HepG2 (cell line): ENCODE measurements at regions not wholly inside any gene's neighbourhood (a gene's known extent, or its start where the extent isn't known, plus 50 kb on each side); places are given as distances from the start of the nearest gene placed in this dataset.
A peak's percentile ranks its signal among the peaks of the same experiment; 100 is the strongest.

Experiments
- ATAC-seq: fragments of 200-7000 bp; cut with Tn5 transposase; 3 replicates; pipeline ENCODE4 v1.9.1; 2020; ENCODE audit warnings: mild to moderate bottlenecking, moderate library complexity
- BruUV-seq: library from RNA; stranded (reverse); fragments of 400-500 nt; replicated peaks from 2 replicates; lab custom pipeline; 2021; lab: Mats Ljungman, UMichigan
- CTCF ChIA-PET: fragments of 300-600 bp; formaldehyde crosslinking; extraction: SDS; loops from one replicate; lab custom pipeline; 2021; ENCODE audit warnings: low total read pairs, inconsistent platforms, low intra/inter-chr PET ratio; lab: Yijun Ruan, JAX
- POLR2A ChIA-PET: fragments of 350-600 bp; sonication (Branson Sonifier 250); formaldehyde crosslinking; loops from one replicate; lab custom pipeline; 2020; ENCODE audit warnings: antibody characterized with exemption, inconsistent platforms; lab: Yijun Ruan, JAX
- DNase-seq: peaks from one replicate; pipeline ENCODE4 v3.0.0-alpha.2; 2015; ENCODE audit warnings: low spot score
- FAIRE-seq: peaks from 3 replicates; lab custom pipeline; 2011; peaks lifted over from hg19 to GRCh38; lab: Jason Lieb, UNC
- H2AFZ ChIP-seq: one replicate; pipeline ENCODE4 v1.6.1; 2011; ENCODE audit warnings: low read length, inconsistent platforms
- H3K27ac ChIP-seq: fragments of 300-600 bp; 3 replicates; pipeline ENCODE4 v1.8.0; 2011; ENCODE audit warnings: mixed run types, mild to moderate bottlenecking, mixed read lengths, low read length, inconsistent platforms; ENCODE audit not compliant: insufficient read depth; ENCODE audit errors: extremely low read length
- H3K27me3 ChIP-seq, 2 experiments: fragments of 200-600 bp in 1 of 2; 2 replicates in 1 of 2; 3 replicates in 1 of 2; pipeline versions ENCODE4 v1.6.0 to v1.8.0; 2011; ENCODE audit warnings: low read length in 2 of 2, mild to moderate bottlenecking in 2 of 2, moderate library complexity in 2 of 2, inconsistent platforms in 1 of 2; ENCODE audit not compliant: insufficient read depth in 2 of 2, control insufficient read depth in 1 of 2
- H3K36me3 ChIP-seq, 2 experiments: fragments of 200-600 bp in 1 of 2; replicated peaks in 1 of 2; 2 replicates in 1 of 2; 3 replicates in 1 of 2; pipeline versions ENCODE4 v1.5.1 to v1.8.0; 2011; ENCODE audit warnings: low read length in 2 of 2, inconsistent platforms in 1 of 2; ENCODE audit not compliant: insufficient read depth in 2 of 2, control insufficient read depth in 1 of 2
- H3K4me1 ChIP-seq: 2 replicates; pipeline ENCODE4 v1.5.1; 2012; ENCODE audit warnings: low read length, inconsistent platforms; ENCODE audit not compliant: insufficient read depth
- H3K4me2 ChIP-seq: 2 replicates; pipeline ENCODE4 v1.6.0; 2011; ENCODE audit warnings: low read depth, low read length, inconsistent platforms
- H3K4me3 ChIP-seq, 3 experiments: fragments of 200-600 bp in 1 of 3; sonication (generic), shearing (Covaris generic) in 1 of 3; replicated peaks in 1 of 3; 2 replicates each; pipeline ENCODE4 v1.5.1; 2011 to 2016; ENCODE audit warnings: low read length in 3 of 3, inconsistent platforms in 2 of 3, low read depth in 2 of 3, mild to moderate bottlenecking in 2 of 3, control low read depth in 1 of 3, mixed read lengths in 1 of 3; ENCODE audit not compliant: insufficient read depth in 1 of 3
- H3K79me2 ChIP-seq: one replicate; pipeline ENCODE4 v1.6.1; 2011; ENCODE audit warnings: low read length, inconsistent platforms; ENCODE audit not compliant: insufficient read depth
- H3K9ac ChIP-seq: 2 replicates; pipeline ENCODE4 v1.6.0; 2011; ENCODE audit warnings: mild to moderate bottlenecking, low read depth, low read length, inconsistent platforms; ENCODE audit not compliant: insufficient read depth
- H3K9me3 ChIP-seq: 2 replicates; pipeline ENCODE4 v1.5.1; 2012; ENCODE audit warnings: mild to moderate bottlenecking, low read length
- H4K20me1 ChIP-seq: 2 replicates; pipeline ENCODE4 v1.6.0; 2011; ENCODE audit warnings: inconsistent platforms, mild to moderate bottlenecking, low read length, moderate library complexity; ENCODE audit not compliant: insufficient read depth
- CEBPB ChIP-seq: IDR thresholded peaks from 2 replicates; pipeline ENCODE4 v1.6.1; 2011; ENCODE audit warnings: low read depth, low read length, improper control_type of control experiment, borderline replicate concordance
- ZSCAN9 ChIP-seq: IDR thresholded peaks from 2 replicates; pipeline ENCODE4 v1.6.1; 2016; ENCODE audit warnings: borderline replicate concordance
- WGBS: methylation state at CpG from one replicate; pipeline ENCODE4 v1.1.6; 2017; ENCODE audit warnings: low lambda C conversion rate; 5-methylcytosine and 5-hydroxymethylcytosine counted together
- in situ Hi-C: cut with HindIII; loops from 2 replicates; pipeline ENCODE4 v1.10.0; 2017; ENCODE audit warnings: low pct_unique_long_range_greater_than_20kb; ENCODE audit not compliant: extremely low pct_ligation_motif_present
- intact Hi-C: fragments of 100-400 bp; cut with micrococcal nuclease; formaldehyde crosslinking; loops from one replicate; pipeline ENCODE4 v1.10.0; 2022; ENCODE audit not compliant: unreplicated experiment
- TF ChIP-seq, protein P1 (sequence below): sonication (generic); formaldehyde crosslinking; IDR thresholded peaks from 2 replicates; pipeline ENCODE4 v1.5.0; 2020; ENCODE audit warnings: mild to moderate bottlenecking, missing genetic modification reagents, moderate library complexity
- TF ChIP-seq, protein P2 (sequence below): sonication (generic); formaldehyde crosslinking; IDR thresholded peaks from 2 replicates; pipeline ENCODE4 v1.9.0; 2021; ENCODE audit warnings: missing genetic modification reagents, mild to moderate bottlenecking, borderline replicate concordance

DNA sequence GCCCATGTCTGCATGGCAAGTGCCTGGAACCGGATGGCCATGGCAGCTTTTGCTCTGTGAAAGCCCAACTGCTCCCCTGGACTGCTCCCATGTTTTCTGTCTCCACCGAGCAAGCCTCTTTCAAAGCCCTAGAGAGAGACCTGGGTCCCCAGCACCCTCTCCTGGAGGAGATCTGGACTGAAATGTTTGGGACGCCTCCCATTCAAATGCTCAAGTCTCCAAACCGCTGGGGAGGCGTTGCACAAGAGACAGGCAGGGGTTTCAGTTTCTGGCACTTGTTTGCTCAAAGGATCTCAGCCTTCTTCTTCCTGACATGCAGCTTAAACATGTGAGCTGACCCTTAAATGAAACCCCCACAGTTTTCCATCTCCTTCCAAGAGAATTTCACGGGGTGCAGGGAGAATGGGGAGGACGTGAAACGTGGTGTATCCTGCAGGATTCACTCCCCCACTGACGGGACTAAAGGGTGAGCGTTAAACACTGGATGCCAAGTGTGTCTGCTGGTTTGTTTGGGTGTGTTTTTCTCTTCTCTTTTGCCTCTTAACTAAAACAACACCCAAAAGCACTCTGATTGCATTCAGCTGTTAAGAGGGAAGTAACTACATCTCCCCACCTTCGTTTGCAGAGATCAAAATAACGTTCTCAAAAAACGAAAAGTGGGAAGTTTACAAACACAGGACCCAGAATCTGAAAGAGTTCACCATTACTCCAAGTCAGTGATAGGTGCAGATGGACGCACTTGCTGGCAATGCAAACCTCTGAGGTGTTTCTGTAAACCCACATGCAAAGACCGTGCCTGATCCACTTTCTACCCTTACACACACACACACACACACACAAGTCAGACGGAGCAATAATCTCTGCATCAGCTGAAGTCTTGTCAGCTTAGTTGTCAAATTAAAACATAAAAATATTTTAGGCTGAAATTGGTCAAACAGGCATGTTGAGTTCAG lies 256.9 kb downstream of the C16orf95 start:
- WGBS: 5% methylated on average over 15 of the region's 16 CpGs
- no peaks in the 10 kb centered on the region for H3K36me3 ChIP-seq
- no peaks in the 10 kb centered on the region for H3K79me2 ChIP-seq
- no TSS peak for BruUV-seq
- ATAC-seq (no peak), DNase-seq (no peak), FAIRE-seq (no peak)
- no peak overlapping the region for H3K27ac ChIP-seq
- no peak overlapping the region for H3K9ac ChIP-seq
- H3K4me2 ChIP-seq: no peak overlapping the region
- intact Hi-C loops (no loop called here), in situ Hi-C loops (no loop called here)
- H3K4me3 ChIP-seq: no peak overlapping the region
- H4K20me1 ChIP-seq: no peaks in the 10 kb centered on the region
- no peak overlapping the region for H2AFZ ChIP-seq
- H3K4me1 ChIP-seq: no peaks in the 10 kb centered on the region
- CTCF ChIA-PET: interaction anchor here (6.8 kb wide), 1 partner anchor 496 kb away, joined by 86 read pairs; the partner anchor contains the start of gene FOXC2
- H3K27me3 ChIP-seq: peaks cover 3 to 44% of the 10 kb centered on the region in 2 experiments; a peak in 3 of 5 replicates
- TF ChIP-seq, protein P1, sequence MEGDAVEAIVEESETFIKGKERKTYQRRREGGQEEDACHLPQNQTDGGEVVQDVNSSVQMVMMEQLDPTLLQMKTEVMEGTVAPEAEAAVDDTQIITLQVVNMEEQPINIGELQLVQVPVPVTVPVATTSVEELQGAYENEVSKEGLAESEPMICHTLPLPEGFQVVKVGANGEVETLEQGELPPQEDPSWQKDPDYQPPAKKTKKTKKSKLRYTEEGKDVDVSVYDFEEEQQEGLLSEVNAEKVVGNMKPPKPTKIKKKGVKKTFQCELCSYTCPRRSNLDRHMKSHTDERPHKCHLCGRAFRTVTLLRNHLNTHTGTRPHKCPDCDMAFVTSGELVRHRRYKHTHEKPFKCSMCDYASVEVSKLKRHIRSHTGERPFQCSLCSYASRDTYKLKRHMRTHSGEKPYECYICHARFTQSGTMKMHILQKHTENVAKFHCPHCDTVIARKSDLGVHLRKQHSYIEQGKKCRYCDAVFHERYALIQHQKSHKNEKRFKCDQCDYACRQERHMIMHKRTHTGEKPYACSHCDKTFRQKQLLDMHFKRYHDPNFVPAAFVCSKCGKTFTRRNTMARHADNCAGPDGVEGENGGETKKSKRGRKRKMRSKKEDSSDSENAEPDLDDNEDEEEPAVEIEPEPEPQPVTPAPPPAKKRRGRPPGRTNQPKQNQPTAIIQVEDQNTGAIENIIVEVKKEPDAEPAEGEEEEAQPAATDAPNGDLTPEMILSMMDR: 0 out of 2 replicates have a peak, but pooled peaks have one; percentile 9
- 0 out of 2 replicates have a peak, but pooled peaks have one; percentile 19 for TF ChIP-seq CEBPB
- TF ChIP-seq, protein P2, sequence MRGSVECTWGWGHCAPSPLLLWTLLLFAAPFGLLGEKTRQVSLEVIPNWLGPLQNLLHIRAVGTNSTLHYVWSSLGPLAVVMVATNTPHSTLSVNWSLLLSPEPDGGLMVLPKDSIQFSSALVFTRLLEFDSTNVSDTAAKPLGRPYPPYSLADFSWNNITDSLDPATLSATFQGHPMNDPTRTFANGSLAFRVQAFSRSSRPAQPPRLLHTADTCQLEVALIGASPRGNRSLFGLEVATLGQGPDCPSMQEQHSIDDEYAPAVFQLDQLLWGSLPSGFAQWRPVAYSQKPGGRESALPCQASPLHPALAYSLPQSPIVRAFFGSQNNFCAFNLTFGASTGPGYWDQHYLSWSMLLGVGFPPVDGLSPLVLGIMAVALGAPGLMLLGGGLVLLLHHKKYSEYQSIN (CRISPR knock-in tag): no peak
- TF ChIP-seq ZSCAN9 (CRISPR knock-in tag): no peak
- TF ChIP-seq, all 625 proteins: peak for 2
- POLR2A ChIA-PET: no interaction called here
- H3K9me3 ChIP-seq: no peaks in the 10 kb centered on the region
